Lower leg skin (tissue), 3 donors: ENCODE measurements at regions not wholly inside any gene's neighbourhood (a gene's known extent, or its start where the extent isn't known, plus 50 kb on each side); places are given as distances from the start of the nearest gene placed in this dataset.

Experiments
- CTCF ChIP-seq, 3 donors: fragments of 450-650 bp; IDR thresholded peaks; one replicate each; pipeline ENCODE4 v1.5.1; 2016; ENCODE audit warnings: antibody characterized with exemption in 3 of 3, mild to moderate bottlenecking in 3 of 3, moderate library complexity in 2 of 3
- POLR2A ChIP-seq, 2 donors: fragments of 450-650 bp; IDR thresholded peaks; one replicate each; pipeline ENCODE4 v1.6.1; 2016 to 2017; ENCODE audit warnings: antibody characterized with exemption in 2 of 2, mild to moderate bottlenecking in 1 of 2, moderate library complexity in 1 of 2

DNA sequence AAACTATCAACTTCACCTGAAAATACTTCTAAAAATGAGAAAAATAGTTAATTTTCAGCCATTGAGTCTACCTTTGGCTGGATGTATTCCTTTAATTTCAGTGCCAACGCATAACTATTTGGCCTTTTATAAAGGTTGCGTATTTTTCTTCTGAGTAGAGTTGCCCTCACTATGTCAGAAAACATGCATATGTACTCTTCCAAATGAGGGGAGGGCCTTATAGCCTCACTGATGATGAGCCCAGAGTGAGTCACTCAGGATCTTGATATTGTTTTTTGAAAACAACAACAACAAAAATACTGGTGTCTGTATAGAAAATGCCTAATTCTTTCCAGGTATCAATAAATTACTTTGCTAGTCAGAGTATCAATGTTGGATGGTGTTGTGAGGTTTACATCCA lies 349.3 kb downstream of the FBXO8 start:
- TF ChIP-seq CTCF (IDR thresholded peaks at IDR 0.05) (no peak), POLR2A (IDR thresholded peaks at IDR 0.05) (no peak)
